NCI-H2171 treated with DMSO at 0.1 percent for 48 hours (cell line): ENCODE measurements at regions not wholly inside any gene's neighbourhood (a gene's known extent, or its start where the extent isn't known, plus 50 kb on each side); places are given as distances from the start of the nearest gene placed in this dataset.

ENCODE experiments used
- DNase-seq: peaks from one replicate; lab custom pipeline; 2025; lab: John Stamatoyannopoulos, UW

GRCh38 chr21:39105836-39106235, 77.4 kb downstream of the PSMG1 start:
- DNase-seq = no peak

- no peak for DNase-seq
Measured at GRCh38 chr21:39105341-39105765, 77.9 kb downstream of the PSMG1 start.

GRCh38 chr21:39104911-39105310, 78.3 kb downstream of the PSMG1 start:
- DNase-seq = no peak

- no peak for DNase-seq
Measured at GRCh38 chr21:39103689-39104088, 79.6 kb downstream of the PSMG1 start.

GRCh38 chr21:39099859-39100258, 83.4 kb downstream of the PSMG1 start:
- no peak for DNase-seq

- DNase-seq = peak; percentile 36
Measured at GRCh38 chr21:39098696-39099200, 84.5 kb downstream of the PSMG1 start.

- DNase-seq = no peak
Measured at GRCh38 chr21:39097981-39098380, 85.3 kb downstream of the PSMG1 start.

- DNase-seq = no peak
Measured at GRCh38 chr21:39097335-39097861, 85.9 kb downstream of the PSMG1 start.

- DNase-seq = no peak
Measured at GRCh38 chr21:39096754-39097153, 86.5 kb downstream of the PSMG1 start.

- no peak for DNase-seq
Measured at GRCh38 chr21:39095681-39096080, 87.6 kb downstream of the PSMG1 start.

GRCh38 chr21:39094847-39095579, 88.2 kb downstream of the PSMG1 start:
- DNase-seq = no peak

- no peak for DNase-seq
Measured at GRCh38 chr21:39094087-39094780, 89.0 kb downstream of the PSMG1 start.

GRCh38 chr21:39093526-39093925, 89.7 kb downstream of the PSMG1 start:
- no peak for DNase-seq

GRCh38 chr21:39088831-39089380, 94.3 kb downstream of the PSMG1 start:
- DNase-seq = no peak

- no peak for DNase-seq
Measured at GRCh38 chr21:39088031-39088370, 95.2 kb downstream of the PSMG1 start.

GRCh38 chr21:39087238-39088030, 95.8 kb downstream of the PSMG1 start:
- no peak for DNase-seq

GRCh38 chr21:39086547-39086946, 96.7 kb downstream of the PSMG1 start:
- DNase-seq = no peak

- no peak for DNase-seq
Measured at GRCh38 chr21:39085843-39086405, 97.3 kb downstream of the PSMG1 start.

GRCh38 chr21:39084979-39085729, 98.1 kb downstream of the PSMG1 start:
- no peak for DNase-seq

- DNase-seq = no peak
Measured at GRCh38 chr21:39084073-39084472, 99.2 kb downstream of the PSMG1 start.

GRCh38 chr21:39083377-39084008, 99.8 kb downstream of the PSMG1 start:
- no peak for DNase-seq
